ENCODE measurements at regions not wholly inside any gene's neighbourhood (a gene's known extent, or its start where the extent isn't known, plus 50 kb on each side); places are given as distances from the start of the nearest gene placed in this dataset.

DNA sequence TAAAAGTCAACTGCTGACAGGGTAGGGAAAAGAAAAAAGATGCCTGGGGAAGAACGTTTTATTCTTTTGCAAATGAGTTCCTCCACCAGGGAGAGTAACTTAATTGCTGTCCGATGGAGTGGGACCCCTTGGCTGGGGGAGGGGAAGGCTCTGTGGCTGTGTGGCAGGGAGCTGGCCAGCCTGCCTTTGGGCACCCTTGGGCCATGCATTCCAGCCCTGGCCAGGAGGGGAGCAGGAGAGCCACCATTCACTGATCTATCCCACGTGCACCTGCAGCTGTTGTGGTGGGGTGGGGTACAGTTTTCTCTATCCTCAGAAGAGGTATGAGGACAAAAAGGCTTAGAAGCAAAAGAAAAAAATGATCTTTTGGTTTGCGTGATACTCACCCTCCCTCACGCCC is 116.9 kb downstream of the KCNK1 start:
- TF ChIP-seq, protein P1, sequence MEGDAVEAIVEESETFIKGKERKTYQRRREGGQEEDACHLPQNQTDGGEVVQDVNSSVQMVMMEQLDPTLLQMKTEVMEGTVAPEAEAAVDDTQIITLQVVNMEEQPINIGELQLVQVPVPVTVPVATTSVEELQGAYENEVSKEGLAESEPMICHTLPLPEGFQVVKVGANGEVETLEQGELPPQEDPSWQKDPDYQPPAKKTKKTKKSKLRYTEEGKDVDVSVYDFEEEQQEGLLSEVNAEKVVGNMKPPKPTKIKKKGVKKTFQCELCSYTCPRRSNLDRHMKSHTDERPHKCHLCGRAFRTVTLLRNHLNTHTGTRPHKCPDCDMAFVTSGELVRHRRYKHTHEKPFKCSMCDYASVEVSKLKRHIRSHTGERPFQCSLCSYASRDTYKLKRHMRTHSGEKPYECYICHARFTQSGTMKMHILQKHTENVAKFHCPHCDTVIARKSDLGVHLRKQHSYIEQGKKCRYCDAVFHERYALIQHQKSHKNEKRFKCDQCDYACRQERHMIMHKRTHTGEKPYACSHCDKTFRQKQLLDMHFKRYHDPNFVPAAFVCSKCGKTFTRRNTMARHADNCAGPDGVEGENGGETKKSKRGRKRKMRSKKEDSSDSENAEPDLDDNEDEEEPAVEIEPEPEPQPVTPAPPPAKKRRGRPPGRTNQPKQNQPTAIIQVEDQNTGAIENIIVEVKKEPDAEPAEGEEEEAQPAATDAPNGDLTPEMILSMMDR (IDR thresholded peaks at IDR 0.05; ENCODE audit: unreplicated experiment in 3 of 3): no peak
- Mint-ChIP-seq H3K27me3 (ENCODE audit: low read depth) (peaks cover under 1% of the 10 kb centered on the region), H3K27ac (peak overlapping the region; percentile 29 to 60 (median 47)), H3K36me3 (ENCODE audit: low read depth) (no peaks in the 10 kb centered on the region), H3K9me3 (no peaks in the 10 kb centered on the region), H3K4me3 (peak overlapping the region in 1 of 3 experiments; percentile 22), H3K4me1 (peaks cover 28% of the 10 kb centered on the region)

GRCh38 chr1:233732206-233732605 is 118.3 kb downstream of the KCNK1 start:
- Mint-ChIP-seq H3K4me3 (no peak overlapping the region), H3K27ac (no peak overlapping the region), H3K4me1 (peaks cover 28% of the 10 kb centered on the region), H3K9me3 (no peaks in the 10 kb centered on the region), H3K36me3 (ENCODE audit: low read depth) (no peaks in the 10 kb centered on the region), H3K27me3 (ENCODE audit: low read depth) (no peaks in the 10 kb centered on the region)
- TF ChIP-seq, protein P1 (IDR thresholded peaks at IDR 0.05; ENCODE audit: unreplicated experiment in 3 of 3): no peak

DNA sequence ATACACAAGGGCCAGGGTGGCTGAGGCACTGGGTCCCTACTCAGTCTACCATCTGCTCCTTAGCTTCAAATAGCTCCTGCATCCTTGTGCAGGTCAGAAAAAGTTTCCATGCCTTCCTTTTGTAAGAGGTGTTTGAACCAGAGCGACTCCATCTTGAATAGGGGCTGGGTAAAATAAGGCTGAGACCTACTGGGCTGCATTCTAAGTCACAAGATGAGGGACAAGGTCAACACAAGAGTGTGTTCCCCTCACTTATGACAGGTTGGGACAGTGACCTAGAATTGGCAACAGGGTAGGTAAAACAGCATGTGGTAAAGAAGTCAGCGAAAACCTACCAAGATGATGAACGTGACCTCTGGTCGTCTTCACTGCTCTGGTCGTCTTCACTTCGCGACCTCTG is 120.5 kb downstream of the KCNK1 start:
- Mint-ChIP-seq H3K27me3 (ENCODE audit: low read depth) (no peaks in the 10 kb centered on the region), H3K36me3 (ENCODE audit: low read depth) (no peaks in the 10 kb centered on the region), H3K4me1 (peaks cover 20% of the 10 kb centered on the region), H3K9me3 (no peaks in the 10 kb centered on the region), H3K4me3 (no peak overlapping the region), H3K27ac (no peak overlapping the region)
- TF ChIP-seq, protein P1 (IDR thresholded peaks at IDR 0.05; ENCODE audit: unreplicated experiment in 3 of 3): no peak

GRCh38 chr1:233735331-233735730 is 121.4 kb downstream of the KCNK1 start:
- no peaks in the 10 kb centered on the region for H3K9me3 Mint-ChIP-seq
- TF ChIP-seq, protein P1 (IDR thresholded peaks at IDR 0.05; ENCODE audit: unreplicated experiment in 3 of 3): no peak
- no peaks in the 10 kb centered on the region for H3K36me3 Mint-ChIP-seq (ENCODE audit: low read depth)
- H3K4me1 Mint-ChIP-seq: peaks cover 15% of the 10 kb centered on the region
- H3K4me3 Mint-ChIP-seq: no peak overlapping the region
- H3K27me3 Mint-ChIP-seq (ENCODE audit: low read depth): no peaks in the 10 kb centered on the region
- peak overlapping the region in 1 of 3 experiments; percentile 63 for H3K27ac Mint-ChIP-seq

- Mint-ChIP-seq H3K9me3 (no peaks in the 10 kb centered on the region), H3K27ac (no peak overlapping the region), H3K4me1 (peaks cover 10% of the 10 kb centered on the region), H3K4me3 (no peak overlapping the region), H3K27me3 (ENCODE audit: low read depth) (no peaks in the 10 kb centered on the region), H3K36me3 (ENCODE audit: low read depth) (no peaks in the 10 kb centered on the region)
- TF ChIP-seq, protein P1 (IDR thresholded peaks at IDR 0.05; ENCODE audit: unreplicated experiment in 3 of 3): no peak
Measured at GRCh38 chr1:233735847-233736246, 121.9 kb downstream of the KCNK1 start.

DNA sequence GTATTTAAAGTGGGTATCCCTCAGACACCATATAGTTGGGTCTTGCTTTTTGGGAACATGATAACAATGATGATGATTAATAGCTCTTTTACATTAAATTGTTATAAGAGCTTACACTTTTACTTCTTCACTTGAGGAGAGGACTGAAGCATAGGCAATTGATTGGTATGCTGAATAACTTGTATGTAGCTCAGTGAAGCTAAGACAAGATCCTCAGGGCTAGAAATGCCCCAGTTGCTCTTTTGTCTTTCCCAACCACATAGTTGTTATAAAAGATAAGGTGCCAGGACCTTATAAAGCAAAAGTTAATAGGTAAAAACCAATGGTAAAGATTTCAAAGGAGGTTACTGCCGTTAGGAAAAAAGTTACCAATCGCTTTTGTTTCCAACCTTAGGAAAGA is 123.4 kb downstream of the KCNK1 start:
- no peaks in the 10 kb centered on the region for H3K9me3 Mint-ChIP-seq
- no peak overlapping the region for H3K4me3 Mint-ChIP-seq
- no peaks in the 10 kb centered on the region for H3K27me3 Mint-ChIP-seq (ENCODE audit: low read depth)
- no peak overlapping the region for H3K27ac Mint-ChIP-seq
- TF ChIP-seq, protein P1 (IDR thresholded peaks at IDR 0.05; ENCODE audit: unreplicated experiment in 3 of 3): no peak
- no peaks in the 10 kb centered on the region for H3K36me3 Mint-ChIP-seq (ENCODE audit: low read depth)
- H3K4me1 Mint-ChIP-seq: peaks cover under 1% of the 10 kb centered on the region
